ENCODE measurements at regions not wholly inside any gene's neighbourhood (a gene's known extent, or its start where the extent isn't known, plus 50 kb on each side); places are given as distances from the start of the nearest gene placed in this dataset.
"Not testable (repeated sequence)": the region's sequence is repeated elsewhere in the genome, so short reads cannot be mapped to it uniquely, and the experiment has no call there.

GRCh38 chr5:23103566-23103965, 250.4 kb upstream of the CDH12 start:
- no peak for TF ChIP-seq CTCF (IDR thresholded peaks at IDR 0.05)
- Mint-ChIP-seq H3K4me3 (no peak overlapping the region), H3K36me3 (ENCODE audit: low read depth) (no peaks in the 10 kb centered on the region), H3K9me3 (peaks cover 26% of the 10 kb centered on the region), H3K27ac (no peak overlapping the region), H3K27me3 (no peaks in the 10 kb centered on the region), H3K4me1 (no peaks in the 10 kb centered on the region)
- CTCF ChIA-PET: no interaction called here
- DNase-seq (no peak), ATAC-seq (ENCODE audit: low read depth) (no peak)
- intact Hi-C loops (cut with micrococcal nuclease): no loop called here
- POLR2A ChIA-PET: no interaction called here

GRCh38 chr5:23095418-23095817, 242.3 kb upstream of the CDH12 start:
- H3K4me3 Mint-ChIP-seq; CTCF ChIA-PET; DNase-seq; H3K27me3 Mint-ChIP-seq; ATAC-seq (ENCODE audit: low read depth); intact Hi-C loops (cut with micrococcal nuclease); H3K4me1 Mint-ChIP-seq; H3K9me3 Mint-ChIP-seq; POLR2A ChIA-PET; H3K27ac Mint-ChIP-seq; H3K36me3 Mint-ChIP-seq (ENCODE audit: low read depth): not testable (repeated sequence)

GRCh38 chr5:23089286-23089685, 236.1 kb upstream of the CDH12 start:
- DNase-seq (no peak), ATAC-seq (ENCODE audit: low read depth) (no peak)
- H3K27me3 Mint-ChIP-seq: no peaks in the 10 kb centered on the region
- intact Hi-C loops (cut with micrococcal nuclease): no loop called here
- H3K27ac Mint-ChIP-seq: no peak overlapping the region
- peaks cover 4% of the 10 kb centered on the region for H3K4me1 Mint-ChIP-seq
- no peak for TF ChIP-seq CTCF (IDR thresholded peaks at IDR 0.05)
- POLR2A ChIA-PET: no interaction called here
- H3K4me3 Mint-ChIP-seq: no peak overlapping the region
- CTCF ChIA-PET: no interaction called here
- H3K36me3 Mint-ChIP-seq (ENCODE audit: low read depth): no peaks in the 10 kb centered on the region
- H3K9me3 Mint-ChIP-seq: no peaks in the 10 kb centered on the region

- DNase-seq (no peak), ATAC-seq (ENCODE audit: low read depth) (peak; percentile 66)
- Mint-ChIP-seq H3K27ac (no peak overlapping the region), H3K4me1 (peaks cover 4% of the 10 kb centered on the region), H3K9me3 (no peaks in the 10 kb centered on the region), H3K36me3 (ENCODE audit: low read depth) (no peaks in the 10 kb centered on the region), H3K4me3 (no peak overlapping the region), H3K27me3 (no peaks in the 10 kb centered on the region)
- TF ChIP-seq CTCF (IDR thresholded peaks at IDR 0.05): no peak
- intact Hi-C loops (cut with micrococcal nuclease): no loop called here
- CTCF ChIA-PET: no interaction called here
- POLR2A ChIA-PET: no interaction called here
Observed at GRCh38 chr5:23084815-23085214, 231.7 kb upstream of the CDH12 start.

- ATAC-seq (ENCODE audit: low read depth): peak; percentile 57
- TF ChIP-seq CTCF (IDR thresholded peaks at IDR 0.05): no peak
- intact Hi-C loops (cut with micrococcal nuclease): no loop called here
Observed at GRCh38 chr5:23072179-23072578, 219.0 kb upstream of the CDH12 start.

GRCh38 chr5:23071682-23072081, 218.5 kb upstream of the CDH12 start:
- Mint-ChIP-seq H3K4me3 (no peak overlapping the region), H3K4me1 (peaks cover 13% of the 10 kb centered on the region), H3K27ac (no peak overlapping the region), H3K9me3 (peaks cover 2% of the 10 kb centered on the region), H3K27me3 (no peaks in the 10 kb centered on the region), H3K36me3 (ENCODE audit: low read depth) (no peaks in the 10 kb centered on the region)
- intact Hi-C loops (cut with micrococcal nuclease): no loop called here
- CTCF ChIA-PET: no interaction called here
- ATAC-seq (ENCODE audit: low read depth) (no peak), DNase-seq (no peak)
- no peak for TF ChIP-seq CTCF (IDR thresholded peaks at IDR 0.05)
- POLR2A ChIA-PET: no interaction called here

More at GRCh38 chr5:23072179-23072578, 219.0 kb upstream of the CDH12 start:
- Mint-ChIP-seq H3K27ac (no peak overlapping the region), H3K4me1 (peaks cover 10% of the 10 kb centered on the region), H3K4me3 (no peak overlapping the region), H3K9me3 (no peaks in the 10 kb centered on the region), H3K27me3 (no peaks in the 10 kb centered on the region), H3K36me3 (ENCODE audit: low read depth) (no peaks in the 10 kb centered on the region)
- ChIA-PET CTCF (no interaction called here), POLR2A (no interaction called here)
- DNase-seq: no peak

Data from activated B cell treated with CpG ODN at 0.5 μM for 24 hours (primary cell).